ENCODE measurements at regions not wholly inside any gene's neighbourhood (a gene's known extent, or its start where the extent isn't known, plus 50 kb on each side); places are given as distances from the start of the nearest gene placed in this dataset.
A peak's percentile ranks its signal among the peaks of the same experiment; 100 is the strongest.

- H3K4me3 ChIP-seq (ENCODE audit: extremely low read depth, insufficient read depth, low read length, poor library complexity, severe bottlenecking), result no peak overlapping the region
- H3K9me3 ChIP-seq (ENCODE audit: control insufficient read depth, low read length), result no peaks in the 10 kb centered on the region
- WGBS, 2 experiments (ENCODE audit: insufficient coverage in 2 of 2), result 96 to 100% methylated on average over 7 of the region's 7 CpGs
- H3K4me1 ChIP-seq (ENCODE audit: control insufficient read depth, insufficient read depth, low read length, poor library complexity, severe bottlenecking), result no peaks in the 10 kb centered on the region
- H3K36me3 ChIP-seq (ENCODE audit: control insufficient read depth, insufficient read depth, low read length), result no peaks in the 10 kb centered on the region
- H3K27ac ChIP-seq (ENCODE audit: low read depth, low read length, severe bottlenecking), result no peak overlapping the region
These were observed 55.0 kb downstream of the GPR6 start for GRCh38 chr6:110033101-110033500.

- Histone ChIP-seq H3K4me1 (ENCODE audit: control insufficient read depth, insufficient read depth, low read length, poor library complexity, severe bottlenecking) (no peaks in the 10 kb centered on the region), H3K27ac (ENCODE audit: low read depth, low read length, severe bottlenecking) (no peak overlapping the region), H3K9me3 (ENCODE audit: control insufficient read depth, low read length) (no peaks in the 10 kb centered on the region), H3K36me3 (ENCODE audit: control insufficient read depth, insufficient read depth, low read length) (no peaks in the 10 kb centered on the region), H3K4me3 (ENCODE audit: extremely low read depth, insufficient read depth, low read length, poor library complexity, severe bottlenecking) (no peak overlapping the region)
- WGBS, 2 experiments (ENCODE audit: insufficient coverage in 2 of 2), result 77 to 88% methylated on average over 7 to 9 of the region's 10 CpGs
These were observed 55.9 kb downstream of the GPR6 start for GRCh38 chr6:110033749-110034666.

GRCh38 chr6:110034667-110035036 lies 56.5 kb downstream of the GPR6 start:
- Histone ChIP-seq H3K4me1 (ENCODE audit: control insufficient read depth, insufficient read depth, low read length, poor library complexity, severe bottlenecking) (no peaks in the 10 kb centered on the region), H3K36me3 (ENCODE audit: control insufficient read depth, insufficient read depth, low read length) (no peaks in the 10 kb centered on the region), H3K4me3 (ENCODE audit: extremely low read depth, insufficient read depth, low read length, poor library complexity, severe bottlenecking) (no peak overlapping the region), H3K9me3 (ENCODE audit: control insufficient read depth, low read length) (no peaks in the 10 kb centered on the region), H3K27ac (ENCODE audit: low read depth, low read length, severe bottlenecking) (no peak overlapping the region)
- 85 to 88% methylated on average over 8 of the region's 8 CpGs for WGBS, 2 experiments (ENCODE audit: insufficient coverage in 2 of 2)

GRCh38 chr6:110035321-110035720 lies 57.2 kb downstream of the GPR6 start:
- no peak overlapping the region for H3K27ac ChIP-seq (ENCODE audit: low read depth, low read length, severe bottlenecking)
- H3K4me1 ChIP-seq (ENCODE audit: control insufficient read depth, insufficient read depth, low read length, poor library complexity, severe bottlenecking), result no peaks in the 10 kb centered on the region
- WGBS, 2 experiments (ENCODE audit: insufficient coverage in 2 of 2), result 87 to 100% methylated on average over 3 of the region's 5 CpGs

GRCh38 chr6:110036408-110037302 lies 58.5 kb downstream of the GPR6 start:
- WGBS, 2 experiments (ENCODE audit: insufficient coverage in 2 of 2), result 92 to 94% methylated on average over 10 to 11 of the region's 11 CpGs
- no peak overlapping the region for H3K4me3 ChIP-seq (ENCODE audit: extremely low read depth, insufficient read depth, low read length, poor library complexity, severe bottlenecking)
- no peak overlapping the region for H3K27ac ChIP-seq (ENCODE audit: low read depth, low read length, severe bottlenecking)
- H3K9me3 ChIP-seq (ENCODE audit: control insufficient read depth, low read length), result no peaks in the 10 kb centered on the region
- H3K4me1 ChIP-seq (ENCODE audit: control insufficient read depth, insufficient read depth, low read length, poor library complexity, severe bottlenecking), result no peaks in the 10 kb centered on the region
- H3K36me3 ChIP-seq (ENCODE audit: control insufficient read depth, insufficient read depth, low read length), result no peaks in the 10 kb centered on the region

More at GRCh38 chr6:110035321-110035720, 57.2 kb downstream of the GPR6 start:
- Histone ChIP-seq H3K36me3 (ENCODE audit: control insufficient read depth, insufficient read depth, low read length) (no peaks in the 10 kb centered on the region), H3K4me3 (ENCODE audit: extremely low read depth, insufficient read depth, low read length, poor library complexity, severe bottlenecking) (no peak overlapping the region), H3K9me3 (ENCODE audit: control insufficient read depth, low read length) (no peaks in the 10 kb centered on the region)

GRCh38 chr6:110037726-110038295 lies 59.7 kb downstream of the GPR6 start:
- Histone ChIP-seq H3K4me1 (ENCODE audit: control insufficient read depth, insufficient read depth, low read length, poor library complexity, severe bottlenecking) (no peaks in the 10 kb centered on the region), H3K4me3 (ENCODE audit: extremely low read depth, insufficient read depth, low read length, poor library complexity, severe bottlenecking) (no peak overlapping the region), H3K36me3 (ENCODE audit: control insufficient read depth, insufficient read depth, low read length) (no peaks in the 10 kb centered on the region), H3K9me3 (ENCODE audit: control insufficient read depth, low read length) (no peaks in the 10 kb centered on the region), H3K27ac (ENCODE audit: low read depth, low read length, severe bottlenecking) (no peak overlapping the region)
- WGBS, 2 experiments (ENCODE audit: insufficient coverage in 2 of 2), result 68 to 84% methylated on average over 7 of the region's 9 CpGs

GRCh38 chr6:110039364-110039980 lies 61.4 kb downstream of the GPR6 start:
- H3K36me3 ChIP-seq (ENCODE audit: control insufficient read depth, insufficient read depth, low read length), result no peaks in the 10 kb centered on the region
- H3K4me1 ChIP-seq (ENCODE audit: control insufficient read depth, insufficient read depth, low read length, poor library complexity, severe bottlenecking), result no peaks in the 10 kb centered on the region
- H3K4me3 ChIP-seq (ENCODE audit: extremely low read depth, insufficient read depth, low read length, poor library complexity, severe bottlenecking), result no peak overlapping the region
- H3K9me3 ChIP-seq (ENCODE audit: control insufficient read depth, low read length), result no peaks in the 10 kb centered on the region
- 27 to 36% methylated on average over 3 to 5 of the region's 7 CpGs for WGBS, 2 experiments (ENCODE audit: insufficient coverage in 2 of 2)
- no peak overlapping the region for H3K27ac ChIP-seq (ENCODE audit: low read depth, low read length, severe bottlenecking)

GRCh38 chr6:110039981-110040383 lies 61.9 kb downstream of the GPR6 start:
- H3K4me1 ChIP-seq (ENCODE audit: control insufficient read depth, insufficient read depth, low read length, poor library complexity, severe bottlenecking), result no peaks in the 10 kb centered on the region
- 32 to 33% methylated on average over 10 to 12 of the region's 15 CpGs for WGBS, 2 experiments (ENCODE audit: insufficient coverage in 2 of 2)
- peak overlapping the region; percentile 6 for H3K4me3 ChIP-seq (ENCODE audit: extremely low read depth, insufficient read depth, low read length, poor library complexity, severe bottlenecking)
- no peaks in the 10 kb centered on the region for H3K9me3 ChIP-seq (ENCODE audit: control insufficient read depth, low read length)
- no peak overlapping the region for H3K27ac ChIP-seq (ENCODE audit: low read depth, low read length, severe bottlenecking)
- H3K36me3 ChIP-seq (ENCODE audit: control insufficient read depth, insufficient read depth, low read length), result no peaks in the 10 kb centered on the region

- Histone ChIP-seq H3K4me3 (ENCODE audit: extremely low read depth, insufficient read depth, low read length, poor library complexity, severe bottlenecking) (no peak overlapping the region), H3K9me3 (ENCODE audit: control insufficient read depth, low read length) (no peaks in the 10 kb centered on the region), H3K27ac (ENCODE audit: low read depth, low read length, severe bottlenecking) (no peak overlapping the region), H3K4me1 (ENCODE audit: control insufficient read depth, insufficient read depth, low read length, poor library complexity, severe bottlenecking) (no peaks in the 10 kb centered on the region), H3K36me3 (ENCODE audit: control insufficient read depth, insufficient read depth, low read length) (no peaks in the 10 kb centered on the region)
- WGBS, 2 experiments (ENCODE audit: insufficient coverage in 2 of 2), result 85 to 94% methylated on average over 6 of the region's 7 CpGs
These were observed 62.6 kb downstream of the GPR6 start for GRCh38 chr6:110040716-110041115.

- H3K36me3 ChIP-seq (ENCODE audit: control insufficient read depth, insufficient read depth, low read length), result no peaks in the 10 kb centered on the region
- H3K4me1 ChIP-seq (ENCODE audit: control insufficient read depth, insufficient read depth, low read length, poor library complexity, severe bottlenecking), result no peaks in the 10 kb centered on the region
- 75 to 83% methylated on average over 1 to 2 of the region's 2 CpGs for WGBS, 2 experiments (ENCODE audit: insufficient coverage in 2 of 2)
- no peak overlapping the region for H3K27ac ChIP-seq (ENCODE audit: low read depth, low read length, severe bottlenecking)
- no peak overlapping the region for H3K4me3 ChIP-seq (ENCODE audit: extremely low read depth, insufficient read depth, low read length, poor library complexity, severe bottlenecking)
- H3K9me3 ChIP-seq (ENCODE audit: control insufficient read depth, low read length), result no peaks in the 10 kb centered on the region
These were observed 63.0 kb downstream of the GPR6 start for GRCh38 chr6:110041126-110041525.

Measured in mesodermal cell (in vitro differentiated cells).